Gastrocnemius medialis (tissue), 4 donors: ENCODE measurements at regions not wholly inside any gene's neighbourhood (a gene's known extent, or its start where the extent isn't known, plus 50 kb on each side); places are given as distances from the start of the nearest gene placed in this dataset.

ENCODE experiments used
- CTCF ChIP-seq, 5 experiments: fragments of 450-650 bp in 3 of 5; fragments of 200-600 bp in 2 of 5; sonication (generic) in 2 of 5; IDR thresholded peaks in 4 of 5; conservative IDR thresholded peaks in 1 of 5; 1 replicate in 4 of 5; 2 replicates in 1 of 5; pipeline ENCODE4 v1.5.1; 2016 to 2019; ENCODE audit warnings: antibody characterized with exemption in 5 of 5, mild to moderate bottlenecking in 3 of 5, moderate library complexity in 3 of 5
- POLR2A ChIP-seq, 2 donors: fragments of 450-650 bp; IDR thresholded peaks; one replicate each; pipeline ENCODE4 v1.6.1; 2017; ENCODE audit warnings: antibody characterized with exemption in 2 of 2, mild to moderate bottlenecking in 2 of 2, moderate library complexity in 2 of 2

- no peak for TF ChIP-seq CTCF (IDR thresholded peaks at IDR 0.05 in 4 of 5, conservative IDR thresholded peaks at IDR 0.05 in 1 of 5)
- no peak for TF ChIP-seq POLR2A (IDR thresholded peaks at IDR 0.05)
Observed at GRCh38 chrX:17262123-17262522, 112.9 kb upstream of the NHS start.
